IPS-NIHi7 (cell line): ENCODE measurements at regions not wholly inside any gene's neighbourhood (a gene's known extent, or its start where the extent isn't known, plus 50 kb on each side); places are given as distances from the start of the nearest gene placed in this dataset.
"Not testable (repeated sequence)": the region's sequence is repeated elsewhere in the genome, so short reads cannot be mapped to it uniquely, and the experiment has no call there.

Experiments
- DNase-seq: peaks from one replicate; pipeline ENCODE4 v3.0.0; 2012; ENCODE audit warnings: mixed read lengths; ENCODE audit errors: extremely low spot score

DNA sequence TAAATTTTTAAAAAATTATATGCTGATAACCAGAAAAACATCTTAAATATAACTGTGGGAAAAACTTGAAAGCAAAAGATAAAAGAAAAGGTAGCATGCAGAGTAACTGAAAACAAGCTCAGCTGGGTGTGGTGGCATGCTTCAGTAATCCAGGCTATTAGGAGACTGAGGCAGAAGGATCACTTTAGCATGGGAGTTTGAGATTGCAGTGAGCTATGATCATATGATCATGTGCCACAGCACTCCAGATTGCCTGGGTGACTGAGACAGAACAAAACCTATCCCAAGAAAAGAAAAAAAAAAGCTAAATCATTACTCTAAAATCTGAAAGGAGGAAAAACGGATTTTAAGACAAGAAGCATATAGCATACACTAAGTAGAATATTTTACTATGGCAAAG, 1624.0 kb downstream of the AMY1C start:
- no peak for DNase-seq

DNA sequence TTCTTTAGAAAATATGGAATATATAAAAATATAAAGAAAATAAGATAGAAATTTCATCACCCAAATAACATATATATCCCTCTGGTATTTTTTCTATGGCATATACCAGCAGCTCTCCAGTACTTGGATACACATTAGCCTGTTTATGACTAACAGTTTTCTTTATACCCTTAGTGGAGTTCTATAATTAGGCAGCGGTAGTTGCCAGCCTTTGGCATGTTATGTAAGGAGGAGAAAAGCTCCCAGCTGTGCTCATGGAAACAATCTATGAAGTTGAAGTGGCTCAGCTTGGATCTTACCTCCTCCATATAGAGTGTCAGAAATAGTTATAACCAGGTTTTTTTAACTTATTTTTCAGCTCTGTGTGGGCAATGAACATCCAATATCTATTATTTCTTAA, 1636.8 kb downstream of the AMY1C start:
- DNase-seq = no peak

GRCh38 chr1:105396001-105396400, 1646.3 kb downstream of the AMY1C start:
- DNase-seq = no peak

GRCh38 chr1:105398909-105399308, 1649.2 kb downstream of the AMY1C start:
- DNase-seq = no peak

GRCh38 chr1:105399716-105400115, 1650.0 kb downstream of the AMY1C start:
- DNase-seq = no peak

- DNase-seq = no peak
Observed at GRCh38 chr1:105416261-105416660, 1640.2 kb upstream of the PRMT6 start.

DNA sequence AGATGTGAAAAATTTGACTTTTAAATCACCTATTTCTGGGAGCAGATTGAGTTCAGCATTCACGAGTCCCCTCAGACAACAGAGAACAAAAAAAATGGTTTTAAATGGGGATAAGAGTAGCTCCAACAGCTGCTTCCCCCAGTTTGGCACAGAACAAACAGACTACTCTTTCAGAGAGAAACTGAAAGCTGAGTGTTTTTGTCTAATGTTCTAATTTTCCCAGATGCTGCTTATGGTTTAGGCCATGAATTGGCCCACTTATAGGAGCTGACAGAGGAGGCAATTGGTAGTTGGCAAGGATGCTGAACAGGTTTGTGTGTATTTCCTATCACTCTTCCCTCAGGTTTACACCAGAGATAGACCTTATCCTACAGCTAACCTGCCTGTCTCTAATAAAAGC, 1637.4 kb upstream of the PRMT6 start:
- no peak for DNase-seq

GRCh38 chr1:105427543-105427942, 1628.9 kb upstream of the PRMT6 start:
- DNase-seq = no peak

DNA sequence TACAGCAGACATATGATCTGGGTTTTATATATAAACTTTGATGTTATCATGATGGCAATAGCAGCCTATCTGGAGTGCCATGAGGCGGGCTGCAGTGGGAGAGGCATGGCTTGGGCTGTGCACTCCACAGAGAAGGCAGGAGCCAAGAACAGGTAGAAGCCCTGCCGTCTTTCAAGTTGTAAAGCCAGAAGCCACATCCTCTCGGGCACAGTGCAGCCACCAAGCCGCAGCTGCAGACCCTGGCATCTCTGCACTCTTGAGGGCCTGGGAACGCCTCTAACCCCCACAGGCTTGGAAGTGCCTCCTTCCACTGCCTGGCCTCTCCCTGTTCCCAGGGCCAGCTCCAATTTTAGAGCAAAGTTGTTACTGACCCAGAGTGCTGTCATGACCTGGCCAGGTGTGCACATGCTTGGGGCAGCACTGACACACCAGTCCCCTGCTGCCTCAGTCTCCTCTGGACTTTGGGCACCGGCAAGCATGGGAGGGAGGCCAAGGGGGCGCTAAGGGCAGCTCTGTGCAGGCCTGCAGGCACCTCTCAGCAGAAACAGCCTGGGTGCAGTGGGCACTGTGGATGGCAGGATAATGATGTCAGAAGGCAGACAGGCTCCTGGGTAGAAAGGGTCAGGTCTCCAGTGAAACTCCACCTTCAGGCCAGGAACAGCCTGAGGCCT, 1619.8 kb upstream of the PRMT6 start:
- DNase-seq = no peak

GRCh38 chr1:105437847-105438246, 1618.6 kb upstream of the PRMT6 start:
- DNase-seq = no peak

DNA sequence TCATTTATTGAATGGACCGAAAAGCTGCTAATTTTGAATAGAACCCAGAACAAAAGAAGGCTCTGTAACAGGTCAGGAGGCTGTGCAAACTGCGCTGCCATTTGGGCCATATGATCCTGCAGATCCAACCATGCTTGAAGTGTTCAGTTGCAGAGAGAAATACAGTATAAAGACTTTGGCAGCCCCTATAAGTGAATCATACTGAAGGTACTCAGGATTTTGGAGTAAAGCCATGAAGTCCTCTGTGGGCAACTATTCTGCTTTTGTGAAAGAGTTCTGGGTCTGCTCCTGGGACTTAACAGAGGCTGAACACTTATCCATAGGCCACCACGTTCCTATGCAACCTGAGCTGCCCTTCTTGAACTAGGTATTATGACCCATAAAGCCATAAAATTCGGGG, 1613.6 kb upstream of the PRMT6 start:
- no peak for DNase-seq

DNA sequence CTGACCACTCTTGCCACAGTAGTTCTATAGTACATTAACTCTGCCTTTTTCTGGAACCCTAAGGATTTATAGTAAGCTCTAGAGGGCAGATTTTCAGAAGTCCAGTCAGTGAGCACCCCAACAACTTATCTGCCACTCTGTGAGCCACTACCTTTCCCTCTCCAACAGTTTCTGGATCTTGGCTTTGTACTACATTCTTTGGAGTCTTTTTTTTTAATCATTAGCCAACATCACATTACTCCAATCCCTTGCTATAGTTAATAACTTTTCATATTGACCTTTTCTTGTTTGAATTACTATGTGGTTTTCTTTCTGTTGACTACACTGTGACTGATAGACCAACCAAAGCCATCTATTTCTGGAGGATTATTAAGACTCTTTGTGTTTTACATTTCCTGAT, 1596.7 kb upstream of the PRMT6 start:
- no peak for DNase-seq

DNA sequence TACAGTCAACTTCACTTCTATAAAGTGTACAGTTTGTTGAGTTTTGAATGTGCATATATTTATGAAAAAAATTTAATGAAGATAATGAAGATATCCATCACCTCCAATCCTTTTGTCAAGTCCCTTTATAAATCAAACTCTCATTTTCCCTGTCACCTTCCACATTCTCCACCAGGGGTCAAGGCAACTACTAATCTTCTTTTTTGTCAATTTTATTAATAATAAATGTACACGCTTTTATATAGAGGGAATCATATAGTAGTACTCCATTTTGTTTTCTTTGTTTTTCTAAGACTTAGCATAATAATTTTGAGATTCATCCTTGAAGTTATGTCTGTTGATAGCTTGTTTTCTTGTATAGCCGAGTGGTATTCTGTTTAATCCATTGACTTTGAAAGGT, 1594.2 kb upstream of the PRMT6 start:
- no peak for DNase-seq

DNA sequence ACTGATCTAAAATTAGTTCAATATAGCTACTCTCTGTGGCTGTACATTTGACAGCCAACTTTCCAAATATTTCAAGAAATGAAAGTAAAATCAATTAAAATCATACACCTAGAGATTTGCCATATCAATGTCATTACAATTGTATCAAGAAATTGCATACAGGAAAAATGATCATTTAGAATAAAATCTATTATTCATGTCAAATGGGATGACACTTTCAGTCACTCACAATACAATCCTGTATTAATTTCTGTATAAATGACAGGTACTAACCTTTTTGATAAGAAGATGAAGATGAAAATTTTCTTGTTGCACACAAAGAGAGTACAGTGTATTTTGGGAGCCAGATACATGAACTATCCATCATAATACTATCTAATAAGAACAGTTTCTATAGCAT, 1588.9 kb upstream of the PRMT6 start:
- no peak for DNase-seq

GRCh38 chr1:105470541-105470940, 1585.9 kb upstream of the PRMT6 start:
- DNase-seq = not testable (repeated sequence)

GRCh38 chr1:105483436-105483835, 1573.0 kb upstream of the PRMT6 start:
- DNase-seq = no peak

- no peak for DNase-seq
Observed at GRCh38 chr1:105485207-105485606, 1571.3 kb upstream of the PRMT6 start.

DNA sequence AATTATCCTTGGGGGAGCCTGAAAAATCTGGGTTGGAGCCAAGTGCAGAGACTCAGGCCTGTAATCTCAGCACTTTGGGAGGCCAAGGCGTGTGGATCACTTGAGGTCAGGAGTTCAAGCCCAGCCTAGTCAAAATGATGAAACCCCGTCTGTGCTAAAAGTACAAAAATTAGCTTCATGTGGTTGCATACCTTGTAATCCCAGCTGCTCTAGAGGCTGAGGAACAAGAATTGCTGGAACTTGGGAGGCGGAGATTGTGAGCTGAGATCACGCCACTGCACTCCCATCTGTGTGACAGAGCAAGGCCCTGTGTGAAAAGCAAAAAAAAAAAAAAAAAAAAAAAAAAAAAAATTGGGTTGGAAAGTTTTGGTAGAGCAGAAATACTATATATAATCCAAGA, 1563.6 kb upstream of the PRMT6 start:
- no peak for DNase-seq

GRCh38 chr1:105516068-105516467, 1540.4 kb upstream of the PRMT6 start:
- DNase-seq = no peak

DNA sequence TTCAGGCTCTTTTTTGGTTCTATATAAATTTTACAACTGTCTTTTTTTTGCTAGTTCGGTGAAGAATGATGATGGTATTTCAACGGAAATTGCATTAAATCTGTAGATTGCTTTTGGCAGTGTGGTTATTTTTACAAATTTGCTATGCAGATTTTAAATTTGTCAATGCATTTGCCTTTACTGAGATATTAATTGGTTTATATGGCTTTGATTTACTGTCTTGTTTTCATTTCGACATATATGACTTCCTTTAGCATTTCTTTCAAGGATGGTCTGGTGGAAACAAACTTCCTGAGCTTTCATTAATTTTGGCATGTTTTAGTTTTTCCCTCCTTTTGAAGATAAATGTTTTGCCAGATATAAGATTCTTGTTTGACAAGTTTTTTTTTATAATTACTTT, 1522.5 kb upstream of the PRMT6 start:
- no peak for DNase-seq

DNA sequence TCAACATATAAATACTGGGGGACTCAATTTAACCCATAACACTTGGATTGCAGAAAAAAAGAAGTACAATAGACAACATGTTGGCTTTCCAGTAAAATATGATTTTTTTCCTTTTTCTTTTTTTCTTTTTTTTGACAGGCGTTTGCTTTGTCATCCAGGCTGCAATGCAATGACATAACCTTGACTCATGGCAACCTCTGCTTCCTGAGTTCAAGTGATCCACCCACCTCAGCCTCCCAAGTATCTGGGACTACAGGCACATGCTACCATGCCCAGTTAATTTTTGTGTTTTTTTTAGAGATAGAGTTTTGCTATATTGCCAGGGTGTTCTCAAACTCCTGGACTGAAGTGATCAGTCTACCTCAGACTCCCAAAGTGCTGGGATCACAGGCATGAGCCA, 1512.0 kb upstream of the PRMT6 start:
- DNase-seq = no peak

GRCh38 chr1:105556266-105556665, 1500.2 kb upstream of the PRMT6 start:
- no peak for DNase-seq

- no peak for DNase-seq
Observed at GRCh38 chr1:105558023-105558422, 1498.5 kb upstream of the PRMT6 start.

- DNase-seq = no peak
Observed at GRCh38 chr1:105565006-105565405, 1491.5 kb upstream of the PRMT6 start.
